Transverse colon (tissue), 4 donors: ENCODE measurements at regions not wholly inside any gene's neighbourhood (a gene's known extent, or its start where the extent isn't known, plus 50 kb on each side); places are given as distances from the start of the nearest gene placed in this dataset.

Source experiments
- EP300 ChIP-seq: sonication (generic); formaldehyde crosslinking; IDR thresholded peaks from one replicate; pipeline ENCODE4 v1.6.1; 2017; ENCODE audit warnings: antibody characterized with exemption, low read depth
- POLR2A ChIP-seq: fragments of 450-650 bp; IDR thresholded peaks from one replicate; pipeline ENCODE4 v1.6.1; 2016; ENCODE audit warnings: antibody characterized with exemption, mild to moderate bottlenecking, moderate library complexity
- POLR2AphosphoS5 ChIP-seq, 3 donors: sonication (generic); formaldehyde crosslinking; IDR thresholded peaks; one replicate each; pipeline ENCODE4 v1.6.1; 2016; ENCODE audit warnings: antibody characterized with exemption in 3 of 3
- TF ChIP-seq, protein P1 (sequence below), 5 experiments: fragments of 200-600 bp in 3 of 5; fragments of 450-650 bp in 2 of 5; sonication (generic) in 3 of 5; IDR thresholded peaks; 1 replicate in 2 of 5; 2 replicates in 3 of 5; pipeline ENCODE4 v1.5.1; 2016 to 2017; ENCODE audit warnings: antibody characterized with exemption in 5 of 5, inconsistent platforms in 3 of 5, mild to moderate bottlenecking in 2 of 5, moderate library complexity in 1 of 5

DNA sequence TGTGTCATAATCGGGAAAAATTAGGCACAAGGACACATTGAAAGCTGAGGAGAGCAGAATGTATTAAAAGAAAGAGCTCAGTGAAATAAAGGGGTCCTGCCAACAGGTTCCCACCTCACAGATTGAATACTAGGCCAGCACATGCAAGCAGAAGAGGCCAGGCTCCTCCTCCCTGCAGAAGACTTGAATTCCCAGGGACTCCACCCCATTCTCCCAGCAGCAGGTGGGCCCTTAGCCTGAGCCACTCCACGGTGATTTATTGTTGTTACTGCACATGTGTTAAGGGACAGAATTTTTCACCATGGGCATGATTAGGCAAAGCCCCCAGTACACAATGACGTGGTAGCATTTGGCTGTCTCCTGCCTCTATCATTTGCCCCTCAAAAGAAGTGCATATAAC, 1844.7 kb downstream of the NCAM2 start:
- TF ChIP-seq, protein P1, sequence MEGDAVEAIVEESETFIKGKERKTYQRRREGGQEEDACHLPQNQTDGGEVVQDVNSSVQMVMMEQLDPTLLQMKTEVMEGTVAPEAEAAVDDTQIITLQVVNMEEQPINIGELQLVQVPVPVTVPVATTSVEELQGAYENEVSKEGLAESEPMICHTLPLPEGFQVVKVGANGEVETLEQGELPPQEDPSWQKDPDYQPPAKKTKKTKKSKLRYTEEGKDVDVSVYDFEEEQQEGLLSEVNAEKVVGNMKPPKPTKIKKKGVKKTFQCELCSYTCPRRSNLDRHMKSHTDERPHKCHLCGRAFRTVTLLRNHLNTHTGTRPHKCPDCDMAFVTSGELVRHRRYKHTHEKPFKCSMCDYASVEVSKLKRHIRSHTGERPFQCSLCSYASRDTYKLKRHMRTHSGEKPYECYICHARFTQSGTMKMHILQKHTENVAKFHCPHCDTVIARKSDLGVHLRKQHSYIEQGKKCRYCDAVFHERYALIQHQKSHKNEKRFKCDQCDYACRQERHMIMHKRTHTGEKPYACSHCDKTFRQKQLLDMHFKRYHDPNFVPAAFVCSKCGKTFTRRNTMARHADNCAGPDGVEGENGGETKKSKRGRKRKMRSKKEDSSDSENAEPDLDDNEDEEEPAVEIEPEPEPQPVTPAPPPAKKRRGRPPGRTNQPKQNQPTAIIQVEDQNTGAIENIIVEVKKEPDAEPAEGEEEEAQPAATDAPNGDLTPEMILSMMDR (IDR thresholded peaks at IDR 0.05) = no peak
- TF ChIP-seq POLR2AphosphoS5 (IDR thresholded peaks at IDR 0.05) (no peak), POLR2A (no peak), EP300 (no peak)
